ENCODE measurements at regions not wholly inside any gene's neighbourhood (a gene's known extent, or its start where the extent isn't known, plus 50 kb on each side); places are given as distances from the start of the nearest gene placed in this dataset.

DNA sequence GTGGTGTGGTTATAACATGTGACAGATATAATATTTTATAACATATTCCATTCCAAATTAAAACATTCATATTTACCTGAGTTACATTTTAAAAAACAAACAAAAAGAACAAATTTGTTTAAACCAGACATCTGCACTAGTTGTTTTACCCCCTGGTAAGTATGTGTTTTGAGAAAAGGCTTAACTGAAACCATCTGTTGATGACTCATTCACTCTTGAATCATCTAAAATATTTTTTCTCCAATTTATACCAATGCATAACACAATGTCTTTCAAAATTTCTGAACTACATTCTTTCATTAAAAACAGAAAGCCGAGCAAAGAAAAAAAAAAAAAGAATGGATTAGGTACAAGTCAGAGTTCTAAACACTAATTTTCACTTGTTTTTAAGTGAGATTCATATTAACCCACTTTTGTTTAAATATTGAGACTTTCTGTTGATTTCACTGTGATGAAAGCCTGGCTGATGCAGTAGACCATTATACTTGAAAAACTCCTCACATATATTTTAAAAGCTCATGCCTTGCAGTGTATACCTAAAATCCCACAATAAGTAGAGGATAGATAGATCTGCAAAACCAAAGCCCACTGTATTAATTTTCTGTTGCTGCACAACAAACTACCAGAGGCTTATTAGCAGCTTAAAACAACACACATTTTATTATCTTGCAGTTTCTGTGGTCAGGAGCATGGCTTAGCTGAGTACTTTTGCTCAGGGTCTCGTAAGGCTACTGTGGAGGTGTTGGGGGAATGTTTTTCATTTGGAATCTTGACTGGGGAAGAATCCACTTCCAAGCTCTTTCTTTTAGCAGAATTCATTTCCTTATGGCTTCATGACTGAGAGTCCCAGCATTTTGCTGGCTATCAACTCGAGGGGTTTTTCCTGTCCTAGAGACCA, 221.5 kb downstream of the PCDH18 start:
- no peak for DNase-seq (ENCODE audit: low spot score)

DNA sequence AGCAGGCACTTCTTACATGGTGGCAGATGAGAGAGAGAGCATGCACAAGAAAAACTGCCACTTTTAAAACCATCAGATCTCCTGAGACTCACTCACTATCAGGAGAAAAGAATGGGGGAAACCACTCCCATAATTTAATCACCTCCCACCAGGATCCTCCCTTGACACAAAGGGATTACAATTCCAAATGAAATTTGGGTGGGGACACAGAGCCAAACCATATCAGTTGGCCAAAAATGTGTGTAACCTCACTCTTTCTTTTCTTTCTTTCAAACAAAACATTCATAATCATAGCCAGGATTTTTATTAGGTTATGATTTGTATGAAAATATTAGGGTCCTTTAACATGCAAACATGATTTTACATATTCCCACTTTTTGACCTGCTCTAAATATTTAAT, 222.1 kb downstream of the PCDH18 start:
- no peak for DNase-seq (ENCODE audit: low spot score)

DNA sequence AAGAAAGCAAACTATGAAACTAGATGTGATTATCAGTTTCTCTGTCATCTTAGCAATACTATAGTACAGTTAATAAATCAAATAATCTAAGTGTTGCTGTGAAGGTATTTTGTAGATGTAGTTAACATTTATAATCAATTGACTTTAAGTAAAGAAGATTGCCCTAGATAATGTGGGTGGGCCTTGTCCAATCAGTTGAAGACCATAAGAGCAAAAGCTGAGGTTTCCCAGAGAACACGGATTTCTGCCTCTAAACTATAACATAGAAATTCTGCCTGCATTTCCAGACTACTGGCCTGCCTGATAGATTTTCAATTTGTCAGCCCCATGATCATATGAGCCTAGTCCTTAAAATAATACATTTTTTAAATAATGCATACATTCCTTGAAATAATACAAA, 222.9 kb downstream of the PCDH18 start:
- no peak for DNase-seq (ENCODE audit: low spot score)

DNA sequence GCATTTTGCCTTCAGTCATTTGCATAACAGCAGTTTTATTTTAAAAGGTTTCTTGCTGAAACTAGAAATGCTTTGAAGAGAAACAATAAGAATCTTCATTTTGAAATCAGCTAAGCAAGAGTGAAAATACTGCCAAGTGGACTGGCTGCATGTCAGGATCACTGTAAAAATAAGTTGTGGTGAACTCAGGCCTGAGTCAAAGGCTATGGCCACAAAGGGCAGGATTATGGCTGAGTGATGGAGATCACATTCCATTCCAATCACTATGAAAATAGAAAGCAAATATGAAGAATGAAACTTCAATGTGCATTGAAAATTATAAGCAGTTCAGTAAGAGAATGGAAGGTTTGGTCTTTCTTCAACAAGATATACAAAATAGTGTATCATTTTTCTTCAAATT, 224.5 kb downstream of the PCDH18 start:
- no peak for DNase-seq (ENCODE audit: low spot score)

DNA sequence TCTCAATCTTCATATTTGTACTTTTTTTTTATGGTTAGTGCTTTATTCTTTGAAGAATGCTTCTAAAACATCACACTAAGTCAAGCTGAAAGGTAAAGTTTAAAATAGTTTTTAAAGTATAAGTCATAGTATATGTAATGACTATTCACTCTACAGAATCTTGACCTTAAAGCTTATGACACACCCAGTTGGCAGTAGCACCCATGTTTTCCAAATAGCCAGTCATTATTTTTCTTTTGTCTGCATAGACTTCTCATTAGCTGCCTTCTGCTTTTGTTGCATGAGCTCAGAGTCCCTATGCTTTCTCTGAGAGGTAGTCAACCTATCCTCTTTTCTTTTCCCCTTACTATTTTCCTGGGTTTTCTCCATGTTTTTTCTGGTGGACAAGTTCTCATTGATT, 231.5 kb downstream of the PCDH18 start:
- DNase-seq (ENCODE audit: low spot score): no peak

DNA sequence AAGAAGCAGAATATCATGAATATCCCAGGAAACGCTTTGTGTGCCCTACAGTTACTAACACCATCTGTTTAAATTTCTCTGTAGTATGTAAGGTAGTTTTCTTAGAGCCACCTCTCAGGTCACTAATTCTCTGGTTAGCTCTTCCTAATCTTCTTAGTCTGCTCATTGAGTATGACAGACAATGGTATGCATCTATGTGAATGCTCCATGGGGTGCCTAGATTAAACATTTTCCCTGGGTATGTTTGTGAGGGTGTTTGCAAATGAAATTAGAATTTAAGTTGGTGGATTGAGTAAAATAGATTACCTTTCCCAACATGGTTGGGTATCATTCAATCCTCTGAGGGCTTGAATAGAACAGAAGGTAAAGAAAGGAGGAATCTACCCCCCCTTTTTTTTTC, 233.0 kb downstream of the PCDH18 start:
- no peak for DNase-seq (ENCODE audit: low spot score)

DNA sequence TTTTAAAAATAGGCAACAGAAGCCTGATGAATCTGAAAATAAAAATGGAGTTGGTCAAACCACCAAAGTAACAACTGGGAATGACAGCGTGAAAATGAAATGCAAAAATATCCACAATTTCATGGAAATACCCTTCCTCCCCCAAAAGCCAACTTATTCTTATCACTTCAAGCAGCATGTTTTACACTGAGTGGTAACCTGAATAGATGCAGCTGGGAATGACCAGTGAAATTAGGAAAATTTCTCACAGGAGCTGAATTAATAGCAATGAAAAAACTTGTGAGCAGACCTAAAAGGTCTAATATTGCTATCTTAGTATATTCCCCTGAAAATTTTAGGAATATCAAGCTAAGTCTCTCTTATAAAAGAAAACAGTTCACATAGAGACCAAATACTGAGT, 239.0 kb downstream of the PCDH18 start:
- DNase-seq (ENCODE audit: low spot score): no peak

DNA sequence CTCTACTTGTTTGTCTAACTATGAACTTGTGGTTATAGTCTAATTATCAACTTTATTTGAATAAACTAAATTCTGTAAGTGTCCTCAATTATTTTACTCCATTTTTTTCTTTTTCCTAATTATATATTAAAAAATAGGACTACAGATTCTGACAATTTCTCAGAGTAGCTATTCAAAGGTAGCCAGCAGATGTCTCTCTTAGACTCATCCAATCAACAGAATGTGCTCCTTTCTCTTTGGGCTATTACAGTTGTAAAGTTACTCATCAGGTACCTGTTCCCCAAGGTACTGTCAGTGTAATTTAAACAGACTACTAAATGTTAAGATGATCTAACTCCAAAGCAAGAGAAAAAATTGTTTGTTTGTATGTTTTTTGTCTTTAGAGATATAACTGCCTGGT, 248.6 kb downstream of the PCDH18 start:
- no peak for DNase-seq (ENCODE audit: low spot score)

DNA sequence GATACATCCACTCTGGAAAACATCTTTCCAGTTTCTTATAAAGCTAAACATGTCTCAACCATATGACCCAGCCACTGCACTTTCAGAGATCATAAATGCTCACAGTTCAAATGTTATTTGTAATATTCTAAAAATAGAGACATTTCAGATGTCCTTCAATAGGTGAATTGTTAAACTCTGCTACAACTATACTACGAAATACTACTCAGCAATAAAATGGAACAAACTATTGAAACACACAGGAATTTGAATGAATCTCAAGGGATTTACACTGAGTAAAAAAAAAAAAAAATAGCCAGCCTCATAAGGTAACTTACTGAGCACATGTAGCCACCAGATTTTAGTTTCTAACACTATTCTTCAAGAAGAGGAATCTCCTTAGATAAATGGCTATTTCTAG, 253.9 kb downstream of the PCDH18 start:
- no peak for DNase-seq (ENCODE audit: low spot score)

DNA sequence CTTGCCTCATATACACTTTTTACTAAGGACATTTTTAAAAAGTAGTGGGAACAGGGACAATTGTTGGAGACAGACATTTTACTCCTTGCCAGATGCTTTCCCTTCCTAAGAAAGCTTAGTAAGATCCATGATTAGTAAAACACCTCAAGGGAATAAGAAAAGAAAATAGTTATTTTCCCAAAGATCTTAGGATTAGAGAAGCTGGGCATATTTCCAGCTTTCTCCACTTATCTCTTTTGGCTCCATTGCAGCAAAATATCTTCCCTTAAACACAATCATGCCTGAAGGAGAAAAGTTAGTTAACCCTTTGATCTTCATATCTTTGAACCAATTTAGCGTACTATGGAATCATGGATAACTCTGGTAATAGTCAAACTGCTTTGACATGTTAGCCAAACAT, 257.9 kb downstream of the PCDH18 start:
- DNase-seq (ENCODE audit: low spot score): no peak

DNA sequence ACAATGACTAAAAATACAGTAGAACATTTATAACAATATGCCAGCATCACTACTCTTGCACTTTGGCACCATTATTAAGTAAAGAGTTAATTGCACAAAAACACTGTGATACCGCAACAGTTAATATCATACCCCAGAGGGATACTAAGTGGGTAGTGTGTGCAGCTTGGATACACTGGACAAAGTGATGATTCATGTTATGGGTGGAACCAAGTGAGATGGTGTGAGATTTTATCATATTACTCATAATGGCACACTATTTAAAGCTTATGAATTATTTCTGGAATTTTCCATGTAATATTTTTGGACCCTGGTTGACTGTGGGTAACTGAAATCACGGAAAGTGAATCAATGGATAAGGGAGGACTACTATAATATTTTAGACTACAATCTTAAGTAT, 265.3 kb downstream of the PCDH18 start:
- no peak for DNase-seq (ENCODE audit: low spot score)

DNA sequence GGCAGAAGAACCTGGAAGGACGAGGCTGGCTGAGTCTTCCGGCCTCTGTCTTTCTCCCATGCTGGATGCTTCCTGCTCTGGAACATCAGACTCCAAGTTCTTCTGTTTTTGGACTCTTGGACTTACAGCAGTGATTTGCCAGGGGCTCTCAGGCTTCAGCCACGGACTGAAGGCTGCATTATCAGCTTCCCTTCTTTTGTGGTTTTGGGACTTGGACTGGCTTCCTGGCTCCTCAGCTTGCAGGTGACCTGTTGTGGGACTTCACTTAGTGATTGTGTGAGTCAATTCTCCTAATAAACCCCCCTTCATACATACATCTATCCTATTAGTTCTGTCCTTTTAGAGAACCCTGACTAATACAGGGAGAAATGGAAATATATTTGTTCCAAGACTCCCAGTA, 265.8 kb downstream of the PCDH18 start:
- no peak for DNase-seq (ENCODE audit: low spot score)

DNA sequence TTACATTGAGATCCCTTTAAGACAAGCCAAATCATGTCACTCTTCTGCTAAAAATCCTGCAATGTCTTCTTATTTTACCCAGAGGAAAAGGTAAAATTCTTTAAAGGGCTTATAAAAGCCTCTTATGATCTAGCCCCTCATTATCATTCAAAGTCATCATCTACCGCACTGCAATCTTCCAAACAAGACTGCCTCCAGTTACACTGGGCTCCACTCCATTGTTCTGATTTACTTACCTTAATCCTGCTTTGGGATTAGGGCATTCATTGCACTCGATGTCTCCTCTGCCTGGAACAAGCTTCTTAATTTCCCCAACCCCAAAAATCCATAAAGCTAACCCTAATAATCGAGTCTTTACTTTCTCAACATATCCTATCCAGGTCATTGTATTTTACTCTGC, 269.1 kb downstream of the PCDH18 start:
- DNase-seq (ENCODE audit: low spot score): no peak

DNA sequence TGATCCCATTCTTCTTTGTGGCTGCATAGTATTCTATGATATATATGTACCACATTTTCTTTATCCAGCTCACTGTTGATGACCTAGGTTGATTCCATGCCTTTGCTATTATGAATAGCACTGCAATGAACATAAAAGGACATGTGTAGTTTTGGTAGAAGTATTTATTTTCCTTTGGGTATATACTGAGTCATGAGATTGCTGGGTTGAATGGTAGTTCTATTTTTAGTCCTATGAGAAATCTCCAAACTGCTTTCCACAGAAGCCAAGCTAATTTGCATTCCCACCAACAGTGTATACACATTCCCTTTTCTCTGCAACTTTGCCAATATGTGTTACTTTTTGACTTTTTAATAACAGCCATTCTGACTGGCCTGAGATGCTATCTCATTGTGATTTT, 278.3 kb downstream of the PCDH18 start:
- DNase-seq (ENCODE audit: low spot score): no peak

DNA sequence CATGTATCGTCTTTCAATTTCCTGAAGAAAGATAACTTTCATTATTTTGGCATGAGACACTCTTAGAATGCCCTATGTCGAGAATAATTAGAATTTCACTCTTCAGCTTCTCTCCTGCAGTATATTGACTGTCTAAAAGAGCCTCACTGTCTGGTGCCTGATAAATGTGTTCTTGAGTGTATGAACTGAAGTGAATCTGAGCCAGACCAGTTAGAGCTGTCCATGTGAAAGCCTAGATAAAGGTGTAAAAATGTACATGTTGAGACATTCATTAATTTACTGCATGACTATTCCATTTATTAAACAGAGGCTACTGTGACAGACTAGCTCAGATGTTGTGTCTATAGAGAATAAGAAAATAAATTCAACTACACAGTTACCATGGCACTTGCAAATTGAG, 283.2 kb downstream of the PCDH18 start:
- no peak for DNase-seq (ENCODE audit: low spot score)

DNA sequence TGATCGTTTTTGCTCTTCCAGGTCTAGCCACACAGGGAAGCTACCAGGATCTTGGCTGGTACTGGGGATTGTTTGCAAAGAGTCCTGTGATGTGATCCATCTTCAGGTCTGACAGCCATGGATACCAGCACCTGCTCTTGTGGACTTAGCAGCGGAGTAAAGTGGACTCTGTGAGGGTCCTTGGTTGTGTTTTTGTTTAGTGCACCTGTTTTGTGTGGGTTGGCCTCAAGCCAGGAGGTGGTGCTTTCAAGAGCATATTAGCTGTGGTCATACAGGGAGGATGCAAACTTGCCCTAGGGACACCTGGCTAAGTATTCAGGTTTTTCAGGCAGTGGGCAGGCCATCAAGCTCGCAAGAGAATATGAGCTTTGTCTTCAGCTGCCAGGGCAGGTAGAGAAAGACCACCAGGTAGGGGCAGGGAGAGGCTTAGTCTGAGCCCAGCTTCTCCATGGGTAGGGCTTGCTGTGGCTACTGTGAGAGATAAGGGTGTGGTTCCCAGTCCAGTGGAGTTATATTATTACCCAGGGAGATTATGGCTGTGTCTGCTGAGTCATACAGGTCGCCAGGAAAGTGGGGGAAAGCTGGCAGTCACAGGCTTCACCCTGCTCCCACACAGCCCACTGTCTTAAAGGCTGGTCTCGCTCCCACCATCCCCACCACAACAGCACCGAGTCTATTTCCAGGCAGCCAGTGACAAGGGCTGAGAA, 293.7 kb downstream of the PCDH18 start:
- DNase-seq (ENCODE audit: low spot score): no peak

DNA sequence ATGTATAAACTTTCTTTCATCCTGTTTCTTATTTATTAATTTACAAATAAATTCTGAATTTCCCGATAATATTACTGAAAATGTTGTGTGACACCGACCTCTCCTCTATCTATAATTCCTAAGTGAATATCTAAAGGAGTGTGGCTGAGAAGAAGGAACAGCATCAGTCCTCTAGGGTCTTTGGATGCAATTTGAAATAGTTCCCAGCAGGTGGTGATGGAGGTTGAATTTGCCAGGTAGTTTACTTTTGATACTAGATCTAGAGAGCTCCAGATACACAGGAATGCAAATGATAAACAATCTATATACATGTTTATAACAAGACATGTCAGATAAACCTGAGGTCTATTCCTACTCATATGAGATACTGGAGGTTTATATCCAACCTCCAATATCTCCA, 305.4 kb downstream of the PCDH18 start:
- no peak for DNase-seq (ENCODE audit: low spot score)

DNA sequence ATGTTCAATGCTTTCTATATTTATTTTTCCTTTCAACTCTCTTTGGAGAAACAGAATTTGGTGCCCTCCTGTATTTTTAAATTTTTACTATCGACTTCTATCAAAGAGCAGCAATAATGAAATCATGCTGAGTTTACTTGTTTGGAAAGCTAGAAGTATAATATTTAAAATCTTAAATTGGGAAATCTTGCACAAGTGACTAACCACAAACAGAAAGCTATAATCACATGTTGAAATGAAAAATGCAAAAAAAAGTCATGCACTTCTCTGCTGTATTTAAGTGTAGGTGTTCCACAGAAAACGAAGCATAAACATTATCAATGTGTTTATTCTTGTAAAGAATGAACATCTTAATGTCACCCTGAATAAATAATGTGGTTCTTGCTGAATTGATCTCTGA, 306.1 kb downstream of the PCDH18 start:
- no peak for DNase-seq (ENCODE audit: low spot score)

DNA sequence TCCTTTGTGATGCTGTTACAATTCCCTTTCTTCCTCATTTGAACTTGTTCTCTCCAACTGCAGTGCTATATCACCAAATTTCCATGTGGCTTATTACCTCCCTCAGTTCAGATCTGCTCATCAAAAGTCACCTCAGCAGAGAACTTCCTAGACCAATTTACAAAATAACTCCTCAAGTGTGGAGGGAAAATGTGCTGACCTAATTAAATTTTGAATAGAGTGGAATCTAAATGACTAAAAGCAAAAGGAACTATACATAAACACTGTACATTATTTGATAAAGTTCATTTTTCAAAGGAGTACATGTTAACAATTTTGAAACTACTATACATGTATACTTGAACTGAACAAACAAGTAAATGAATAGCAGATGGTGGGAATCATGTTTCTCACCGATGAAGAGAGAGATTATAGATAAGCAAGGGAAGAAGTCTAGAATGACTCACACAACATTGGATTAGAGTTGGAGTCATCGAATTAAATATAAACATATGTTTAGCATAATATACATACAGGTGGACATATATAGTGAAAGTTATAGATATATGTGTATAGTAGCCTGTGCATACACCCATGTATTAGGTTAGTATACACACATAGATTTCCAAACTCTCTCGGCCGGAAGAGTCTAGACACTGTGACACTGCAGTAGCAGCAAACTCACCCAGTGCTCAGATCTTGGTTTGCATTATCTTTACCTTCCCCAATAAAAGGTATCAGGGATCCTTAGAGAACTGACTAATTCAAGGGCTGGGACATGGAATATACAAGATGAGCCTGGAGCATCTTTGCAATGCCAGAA, 318.7 kb downstream of the PCDH18 start:
- no peak for DNase-seq (ENCODE audit: low spot score)

DNA sequence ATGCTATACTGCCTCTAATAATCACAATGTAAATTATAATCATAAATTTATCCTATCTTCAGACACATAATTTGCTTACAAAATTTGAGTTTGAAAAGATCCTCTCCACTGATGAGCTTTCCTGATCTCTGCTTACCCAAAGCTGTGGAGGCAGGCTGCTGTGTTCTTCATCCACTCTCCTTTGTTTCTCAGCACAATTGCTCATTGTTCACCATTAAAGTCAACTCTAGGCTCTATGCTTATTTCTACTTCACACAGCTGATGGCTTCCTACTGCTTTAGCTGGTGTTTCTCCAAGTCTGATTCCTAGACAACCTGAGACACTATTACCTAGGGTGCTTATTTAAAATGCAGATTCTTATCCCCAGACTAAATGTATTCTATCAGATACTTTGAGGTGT, 319.7 kb downstream of the PCDH18 start:
- DNase-seq (ENCODE audit: low spot score): no peak

DNA sequence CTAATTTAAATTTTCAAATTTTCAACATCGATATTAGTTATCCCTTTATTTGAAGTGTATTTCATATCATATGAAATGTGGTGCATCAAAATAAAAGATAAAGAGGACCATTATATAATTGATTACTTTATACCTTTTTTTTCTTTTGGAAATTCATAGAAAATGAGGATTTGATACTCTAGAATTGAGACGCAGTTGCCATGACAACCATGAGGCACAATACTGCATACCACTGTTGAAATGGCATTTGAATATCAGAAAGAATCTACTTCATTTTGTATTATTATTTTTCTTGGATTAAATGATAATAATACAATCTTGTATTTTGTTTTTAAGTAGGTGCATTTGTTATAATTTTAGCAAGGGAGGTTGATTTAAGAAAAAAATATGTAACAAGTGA, 323.1 kb downstream of the PCDH18 start:
- no peak for DNase-seq (ENCODE audit: low spot score)

DNA sequence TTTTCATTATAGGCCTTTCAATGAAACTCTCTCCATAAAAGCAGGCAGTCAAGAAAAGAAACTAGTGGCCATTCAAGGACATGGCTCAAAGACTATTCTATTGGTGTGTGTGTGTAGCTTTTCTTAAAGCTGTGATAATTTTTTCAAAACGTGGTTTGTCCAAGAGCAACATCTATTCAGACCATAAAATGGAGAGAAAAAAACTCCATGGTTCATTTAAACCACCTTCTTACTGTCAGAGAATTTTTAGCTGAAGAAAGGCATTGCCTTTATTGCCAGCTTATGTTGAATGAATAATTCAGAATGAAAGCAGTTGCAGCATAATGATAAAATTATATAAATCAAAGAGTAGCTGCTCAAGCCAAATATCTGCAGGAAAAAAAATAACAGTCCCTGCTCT, 325.5 kb downstream of the PCDH18 start:
- no peak for DNase-seq (ENCODE audit: low spot score)

DNA sequence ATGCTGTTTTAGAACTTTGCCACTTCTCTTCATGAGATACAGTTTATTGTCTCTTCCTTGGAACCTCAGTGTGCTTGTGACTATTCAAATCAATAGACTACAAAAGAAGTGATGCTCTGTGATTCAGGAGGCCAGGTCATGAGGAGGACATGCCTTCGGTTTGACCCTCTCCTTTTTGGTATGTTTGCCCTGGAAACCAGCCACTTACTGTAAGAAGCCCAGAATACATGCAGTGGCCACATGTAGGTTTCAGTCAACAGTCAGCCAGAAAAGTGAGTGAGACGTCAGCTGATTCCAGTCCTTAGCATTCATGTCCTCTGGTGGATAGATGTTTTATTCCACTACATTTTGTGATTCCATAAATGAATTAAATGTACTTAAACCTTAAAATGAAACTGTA, 328.7 kb downstream of the PCDH18 start:
- DNase-seq (ENCODE audit: low spot score): no peak
